H9 (cell line): ENCODE measurements at regions not wholly inside any gene's neighbourhood (a gene's known extent, or its start where the extent isn't known, plus 50 kb on each side); places are given as distances from the start of the nearest gene placed in this dataset.
"Not testable (repeated sequence)": the region's sequence is repeated elsewhere in the genome, so short reads cannot be mapped to it uniquely, and the experiment has no call there.

Experiments used
- DNase-seq: peaks from one replicate; pipeline ENCODE4 v3.0.0-alpha.2; 2017
- H2AFZ ChIP-seq: one replicate; pipeline ENCODE4 v1.6.1; 2013; ENCODE audit warnings: mild to moderate bottlenecking, low read length, control low read depth, moderate library complexity
- H2AK5ac ChIP-seq: 2 replicates; pipeline ENCODE4 v1.6.1; 2013; ENCODE audit warnings: low read length, control low read depth, mixed read lengths; ENCODE audit not compliant: insufficient read length
- H2BK120ac ChIP-seq: one replicate; pipeline ENCODE4 v1.6.1; 2013; ENCODE audit warnings: low read depth, mild to moderate bottlenecking, low read length, control low read depth, inconsistent platforms; ENCODE audit not compliant: poor library complexity, severe bottlenecking
- H2BK12ac ChIP-seq: 2 replicates; pipeline ENCODE4 v1.6.1; 2013; ENCODE audit warnings: low read length, control low read depth, mixed read lengths, low read depth; ENCODE audit not compliant: insufficient read length
- H2BK15ac ChIP-seq: 2 replicates; pipeline ENCODE4 v1.6.1; 2013; ENCODE audit warnings: low read depth, low read length, control low read depth
- H2BK20ac ChIP-seq: one replicate; pipeline ENCODE4 v1.6.1; 2013; ENCODE audit warnings: low read depth, mild to moderate bottlenecking, low read length, control low read depth, inconsistent platforms; ENCODE audit not compliant: poor library complexity, severe bottlenecking
- H2BK5ac ChIP-seq: 2 replicates; pipeline ENCODE4 v1.6.1; 2013; ENCODE audit warnings: low read length, control low read depth, mixed read lengths; ENCODE audit not compliant: insufficient read length
- H3K14ac ChIP-seq: 2 replicates; pipeline ENCODE4 v1.6.1; 2013; ENCODE audit warnings: low read length, control low read depth; ENCODE audit not compliant: insufficient read depth
- H3K18ac ChIP-seq: 2 replicates; pipeline ENCODE4 v1.6.1; 2013; ENCODE audit warnings: low read depth, mild to moderate bottlenecking, mixed read lengths, low read length, control low read depth; ENCODE audit not compliant: insufficient read length
- H3K23ac ChIP-seq: 2 replicates; pipeline ENCODE4 v1.6.1; 2013; ENCODE audit warnings: low read length, control low read depth, mixed read lengths, low read depth; ENCODE audit not compliant: insufficient read length
- H3K23me2 ChIP-seq: 2 replicates; pipeline ENCODE4 v1.6.1; 2013; ENCODE audit warnings: low read depth, mild to moderate bottlenecking, mixed read lengths, low read length, control low read depth; ENCODE audit not compliant: insufficient read length, poor library complexity, severe bottlenecking
- H3K27ac ChIP-seq: 2 replicates; pipeline ENCODE4 v1.5.1; 2013; ENCODE audit warnings: low read length, control low read depth, mixed read lengths, low read depth; ENCODE audit not compliant: insufficient read length
- H3K27me3 ChIP-seq: 2 replicates; pipeline ENCODE4 v1.6.1; 2013; ENCODE audit warnings: low read length, control low read depth, inconsistent platforms; ENCODE audit not compliant: insufficient read depth
- H3K4ac ChIP-seq: 2 replicates; pipeline ENCODE4 v1.6.1; 2013; ENCODE audit warnings: low read depth, mild to moderate bottlenecking, control low read depth, inconsistent platforms, low read length, moderate library complexity
- H3K4me1 ChIP-seq: 2 replicates; pipeline ENCODE4 v1.6.1; 2013; ENCODE audit warnings: low read length, control low read depth, inconsistent platforms; ENCODE audit not compliant: insufficient read depth
- H3K4me2 ChIP-seq: 2 replicates; pipeline ENCODE4 v1.6.1; 2013; ENCODE audit warnings: low read length, control low read depth, mixed read lengths; ENCODE audit not compliant: insufficient read length, insufficient read depth
- H3K56ac ChIP-seq: 2 replicates; pipeline ENCODE4 v1.6.1; 2013; ENCODE audit warnings: low read depth, mild to moderate bottlenecking, mixed read lengths, low read length, control low read depth; ENCODE audit not compliant: insufficient read length
- H3K79me1 ChIP-seq: 2 replicates; pipeline ENCODE4 v1.6.1; 2013; ENCODE audit warnings: low read depth, mild to moderate bottlenecking, moderate library complexity, low read length, control low read depth, inconsistent platforms; ENCODE audit not compliant: insufficient read depth, poor library complexity, severe bottlenecking
- H3K79me2 ChIP-seq: 2 replicates; pipeline ENCODE4 v1.6.1; 2013; ENCODE audit warnings: low read length, control low read depth, inconsistent platforms; ENCODE audit not compliant: insufficient read depth
- H3K9ac ChIP-seq: 2 replicates; pipeline ENCODE4 v1.6.1; 2013; ENCODE audit warnings: low read length, control low read depth, mixed read lengths; ENCODE audit not compliant: insufficient read length; ENCODE audit errors: extremely low read depth
- H3K9me3 ChIP-seq: one replicate; pipeline ENCODE4 v1.6.1; 2013; ENCODE audit warnings: low read depth, low read length, inconsistent platforms; ENCODE audit not compliant: control insufficient read depth
- H3T11ph ChIP-seq: one replicate; pipeline ENCODE4 v1.6.1; 2013; ENCODE audit warnings: mild to moderate bottlenecking, low read length, control low read depth, inconsistent platforms
- H4K20me1 ChIP-seq: one replicate; pipeline ENCODE4 v1.6.1; 2013; ENCODE audit not compliant: control insufficient read depth, insufficient read length, insufficient read depth
- H4K5ac ChIP-seq: 2 replicates; pipeline ENCODE4 v1.6.1; 2013; ENCODE audit warnings: low read depth, mild to moderate bottlenecking, mixed read lengths, low read length, control low read depth; ENCODE audit not compliant: insufficient read length
- H4K8ac ChIP-seq: replicated peaks from 2 replicates; pipeline ENCODE4 v1.6.1; 2013; ENCODE audit warnings: low read length, control low read depth, mixed read lengths, low read depth; ENCODE audit not compliant: insufficient read length
- H4K91ac ChIP-seq: 2 replicates; pipeline ENCODE4 v1.6.1; 2013; ENCODE audit warnings: low read depth, mild to moderate bottlenecking, moderate library complexity, mixed read lengths, low read length, control low read depth; ENCODE audit not compliant: insufficient read length
- H3K27ac Mint-ChIP-seq, 3 experiments: 2 replicates in 2 of 3; 3 replicates in 1 of 3; pipeline ENCODE4 v1.8.0; 2020 to 2021; ENCODE audit warnings: mixed read lengths in 3 of 3, mild to moderate bottlenecking in 1 of 3, moderate library complexity in 1 of 3
- H3K27me3 Mint-ChIP-seq: 2 replicates; pipeline ENCODE4 v1.8.0; 2021; ENCODE audit warnings: low read depth, mild to moderate bottlenecking, moderate library complexity, mixed read lengths
- H3K36me3 Mint-ChIP-seq, 3 experiments: 2 replicates in 2 of 3; 3 replicates in 1 of 3; pipeline ENCODE4 v1.8.0; 2020 to 2021; ENCODE audit warnings: low read depth in 3 of 3, mixed read lengths in 3 of 3; ENCODE audit not compliant: insufficient read depth in 1 of 3
- H3K4me1 Mint-ChIP-seq, 2 experiments: 2 replicates each; pipeline ENCODE4 v1.8.0; 2020; ENCODE audit warnings: mixed read lengths in 2 of 2
- H3K4me3 Mint-ChIP-seq, 2 experiments: 2 replicates in 1 of 2; 3 replicates in 1 of 2; pipeline ENCODE4 v1.8.0; 2020 to 2021; ENCODE audit warnings: mild to moderate bottlenecking in 2 of 2, mixed read lengths in 2 of 2, moderate library complexity in 1 of 2
- H3K9me3 Mint-ChIP-seq, 2 experiments: 2 replicates in 1 of 2; 3 replicates in 1 of 2; pipeline ENCODE4 v1.8.0; 2020; ENCODE audit warnings: mild to moderate bottlenecking in 2 of 2, mixed read lengths in 2 of 2, moderate library complexity in 1 of 2
- WGBS: extraction: QIAGEN DNeasy Blood & Tissue Kit; methylation state at CpG from one replicate; pipeline ENCODE4 v1.1.7; 2013; ENCODE audit warnings: missing lambda C conversion rate, low lambda C conversion rate, mixed read lengths; ENCODE audit not compliant: insufficient read length; ENCODE audit errors: extremely low coverage; 5-methylcytosine and 5-hydroxymethylcytosine counted together
- TF ChIP-seq, protein P1 (sequence below): fragments of 200-600 bp; sonication (generic); conservative IDR thresholded peaks from 3 replicates; pipeline ENCODE4 v1.8.0; 2021; ENCODE audit warnings: antibody characterized with exemption, mild to moderate bottlenecking

DNA sequence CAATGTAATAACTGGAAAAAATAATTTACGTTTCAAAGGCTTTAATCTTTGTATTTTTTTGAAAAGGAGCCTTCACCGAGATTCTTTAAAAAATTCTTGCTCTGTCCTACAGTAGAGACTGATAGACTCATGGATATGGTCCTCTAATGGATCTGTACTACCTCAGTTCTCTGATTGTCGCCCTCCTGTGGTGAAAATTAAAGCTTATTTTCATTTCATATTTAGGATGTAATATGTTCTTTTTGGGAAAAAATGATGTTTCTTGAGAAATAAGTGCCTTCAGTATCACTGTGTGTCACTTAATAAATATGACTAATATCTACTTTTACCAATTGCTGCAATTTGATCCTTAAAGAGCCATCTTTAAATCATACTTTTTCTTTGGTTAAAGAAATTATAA lies 4593.3 kb upstream of the OR11H1 start:
- Mint-ChIP-seq H3K9me3 (peaks cover 90 to 93% of the 10 kb centered on the region in 2 experiments), H3K36me3 (peaks cover 18 to 38% (median 34%) of the 10 kb centered on the region in 3 experiments)
- TF ChIP-seq, protein P1, sequence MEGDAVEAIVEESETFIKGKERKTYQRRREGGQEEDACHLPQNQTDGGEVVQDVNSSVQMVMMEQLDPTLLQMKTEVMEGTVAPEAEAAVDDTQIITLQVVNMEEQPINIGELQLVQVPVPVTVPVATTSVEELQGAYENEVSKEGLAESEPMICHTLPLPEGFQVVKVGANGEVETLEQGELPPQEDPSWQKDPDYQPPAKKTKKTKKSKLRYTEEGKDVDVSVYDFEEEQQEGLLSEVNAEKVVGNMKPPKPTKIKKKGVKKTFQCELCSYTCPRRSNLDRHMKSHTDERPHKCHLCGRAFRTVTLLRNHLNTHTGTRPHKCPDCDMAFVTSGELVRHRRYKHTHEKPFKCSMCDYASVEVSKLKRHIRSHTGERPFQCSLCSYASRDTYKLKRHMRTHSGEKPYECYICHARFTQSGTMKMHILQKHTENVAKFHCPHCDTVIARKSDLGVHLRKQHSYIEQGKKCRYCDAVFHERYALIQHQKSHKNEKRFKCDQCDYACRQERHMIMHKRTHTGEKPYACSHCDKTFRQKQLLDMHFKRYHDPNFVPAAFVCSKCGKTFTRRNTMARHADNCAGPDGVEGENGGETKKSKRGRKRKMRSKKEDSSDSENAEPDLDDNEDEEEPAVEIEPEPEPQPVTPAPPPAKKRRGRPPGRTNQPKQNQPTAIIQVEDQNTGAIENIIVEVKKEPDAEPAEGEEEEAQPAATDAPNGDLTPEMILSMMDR, result 0 out of 3 replicates have a peak, but pooled peaks have one; percentile 11
- not testable (repeated sequence) for H2BK15ac ChIP-seq, H4K5ac ChIP-seq, H3K4ac ChIP-seq, H3T11ph ChIP-seq, H3K27me3 ChIP-seq, H2BK5ac ChIP-seq, H3K4me3 Mint-ChIP-seq, H2AFZ ChIP-seq, DNase-seq, H3K27me3 Mint-ChIP-seq, H2AK5ac ChIP-seq, H2BK20ac ChIP-seq, H3K4me1 ChIP-seq, H3K9ac ChIP-seq, H4K20me1 ChIP-seq, H2BK120ac ChIP-seq, H3K4me1 Mint-ChIP-seq, H3K79me2 ChIP-seq, H3K79me1 ChIP-seq, H3K56ac ChIP-seq, H3K27ac Mint-ChIP-seq, H3K27ac ChIP-seq, H3K23ac ChIP-seq, H3K14ac ChIP-seq, H3K4me2 ChIP-seq, H2BK12ac ChIP-seq, H3K18ac ChIP-seq, H3K23me2 ChIP-seq, H4K8ac ChIP-seq, H4K91ac ChIP-seq
- WGBS, result no CpG with 5 or more reads among the region's 3 CpGs
- H3K9me3 ChIP-seq, result peaks cover 45% of the 10 kb centered on the region
